ENCODE measurements at regions not wholly inside any gene's neighbourhood (a gene's known extent, or its start where the extent isn't known, plus 50 kb on each side); places are given as distances from the start of the nearest gene placed in this dataset.

DNA sequence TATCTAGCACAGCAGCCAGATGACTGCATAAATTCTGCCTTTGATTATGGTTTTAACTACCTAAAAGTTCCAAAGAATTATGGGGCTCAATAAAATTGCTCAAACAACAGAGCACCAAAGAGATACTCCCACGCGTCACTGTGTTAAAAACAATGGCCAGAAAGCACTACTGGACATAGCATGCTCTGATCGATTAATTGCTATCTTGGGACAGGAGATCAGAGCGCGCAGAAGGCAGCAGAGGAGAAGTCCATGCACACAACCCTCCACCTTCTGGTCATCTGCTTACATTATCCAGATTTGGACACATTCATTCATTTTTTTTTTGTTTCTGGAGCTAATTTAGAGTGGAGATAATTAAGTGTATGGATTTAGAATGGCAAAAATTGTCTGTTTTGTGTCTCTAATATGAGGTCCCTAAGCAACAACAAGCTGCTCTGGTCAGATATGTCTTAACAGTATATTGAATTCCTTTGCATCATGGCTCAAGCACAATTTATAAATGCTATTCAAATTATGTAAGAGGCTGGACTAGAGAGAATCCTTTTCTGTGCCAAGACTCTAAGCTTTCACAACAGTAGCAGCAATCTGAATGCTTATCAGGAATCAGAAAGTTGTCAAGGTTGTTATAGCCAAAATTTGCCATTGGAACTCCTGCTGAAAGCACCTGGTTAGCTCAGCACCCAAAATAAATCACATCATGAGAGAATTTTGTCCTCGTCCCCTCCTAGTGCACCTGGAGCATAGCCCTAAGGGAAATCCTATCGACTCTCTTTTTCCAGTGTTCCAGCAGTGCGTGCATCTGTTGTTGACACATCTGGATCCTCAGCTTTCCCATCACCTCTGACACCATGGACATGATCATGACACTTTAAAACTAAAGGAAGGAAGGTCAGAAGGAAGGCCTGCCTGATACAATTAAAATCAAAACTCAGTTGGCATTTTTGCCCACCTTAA is 98.6 kb upstream of the HMHB1 start:
- no peaks in the 10 kb centered on the region for H3K4me1 ChIP-seq (ENCODE audit: low read length)
- H3K4me3 ChIP-seq (ENCODE audit: low read length), result no peak overlapping the region
- H3K79me2 ChIP-seq (ENCODE audit: low read length), result no peaks in the 10 kb centered on the region
- no peaks in the 10 kb centered on the region for H4K20me1 ChIP-seq (ENCODE audit: insufficient read depth, low read length)
- H3K4me2 ChIP-seq (ENCODE audit: low read depth, low read length), result no peak overlapping the region
- H3K27me3 ChIP-seq (replicated peaks; ENCODE audit: insufficient read depth, low read length), result no peaks in the 10 kb centered on the region
- no peak overlapping the region for H2AFZ ChIP-seq (ENCODE audit: low read length)
- H3K9ac ChIP-seq (ENCODE audit: low read length), result no peak overlapping the region
- no peak overlapping the region for H3K27ac ChIP-seq (ENCODE audit: low read length)
- no peaks in the 10 kb centered on the region for H3K9me3 ChIP-seq (replicated peaks; ENCODE audit: insufficient read depth, low read length)
- TF ChIP-seq EZH2phosphoT487 (IDR thresholded peaks at IDR 0.05; ENCODE audit: low read length) (no peak), EZH2 (optimal IDR thresholded peaks at IDR 0.05; ENCODE audit: low read depth, low read length) (no peak), CTCF (IDR thresholded peaks at IDR 0.05; ENCODE audit: low read length) (no peak)
- no peak for DNase-seq
- H3F3A ChIP-seq (ENCODE audit: insufficient read depth, low read length), result no peaks in the 10 kb centered on the region
- no peaks in the 10 kb centered on the region for H3K36me3 ChIP-seq (replicated peaks; ENCODE audit: insufficient read depth, low read length)
- H3K9me2 ChIP-seq (replicated peaks; ENCODE audit: insufficient read depth, low read length), result no peaks in the 10 kb centered on the region

DNA sequence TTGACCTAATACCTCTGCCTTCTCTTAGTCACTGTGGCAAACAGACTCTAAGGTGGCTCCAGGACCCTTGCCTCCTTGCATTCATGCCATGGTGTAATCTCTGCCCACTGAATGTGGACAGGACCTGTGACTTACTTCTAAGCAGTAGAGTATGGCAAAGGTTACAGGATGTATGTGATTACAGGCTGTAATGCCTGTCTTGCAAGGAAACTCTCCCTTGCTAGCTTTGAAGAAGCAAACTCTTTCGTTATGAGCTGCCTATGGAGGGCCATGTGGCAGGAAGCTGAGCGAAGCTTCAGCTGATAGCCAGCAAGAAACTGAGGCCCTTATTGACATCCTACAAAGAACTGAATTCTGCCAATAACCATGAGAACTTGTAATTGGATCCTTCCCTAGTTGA is 103.3 kb upstream of the HMHB1 start:
- Histone ChIP-seq H2AFZ (ENCODE audit: low read length) (no peak overlapping the region), H3K79me2 (ENCODE audit: low read length) (no peaks in the 10 kb centered on the region), H3K9me3 (replicated peaks; ENCODE audit: insufficient read depth, low read length) (no peaks in the 10 kb centered on the region), H3K9ac (ENCODE audit: low read length) (no peak overlapping the region), H3K4me3 (ENCODE audit: low read length) (no peak overlapping the region), H3K27me3 (replicated peaks; ENCODE audit: insufficient read depth, low read length) (no peaks in the 10 kb centered on the region), H4K20me1 (ENCODE audit: insufficient read depth, low read length) (no peaks in the 10 kb centered on the region), H3K4me2 (ENCODE audit: low read depth, low read length) (no peak overlapping the region), H3K36me3 (replicated peaks; ENCODE audit: insufficient read depth, low read length) (no peaks in the 10 kb centered on the region), H3K27ac (ENCODE audit: low read length) (no peak overlapping the region), H3F3A (ENCODE audit: insufficient read depth, low read length) (no peaks in the 10 kb centered on the region), H3K4me1 (ENCODE audit: low read length) (no peaks in the 10 kb centered on the region), H3K9me2 (replicated peaks; ENCODE audit: insufficient read depth, low read length) (no peaks in the 10 kb centered on the region)
- TF ChIP-seq EZH2phosphoT487 (IDR thresholded peaks at IDR 0.05; ENCODE audit: low read length) (no peak), EZH2 (optimal IDR thresholded peaks at IDR 0.05; ENCODE audit: low read depth, low read length) (no peak), CTCF (IDR thresholded peaks at IDR 0.05; ENCODE audit: low read length) (no peak)
- no peak for DNase-seq

DNA sequence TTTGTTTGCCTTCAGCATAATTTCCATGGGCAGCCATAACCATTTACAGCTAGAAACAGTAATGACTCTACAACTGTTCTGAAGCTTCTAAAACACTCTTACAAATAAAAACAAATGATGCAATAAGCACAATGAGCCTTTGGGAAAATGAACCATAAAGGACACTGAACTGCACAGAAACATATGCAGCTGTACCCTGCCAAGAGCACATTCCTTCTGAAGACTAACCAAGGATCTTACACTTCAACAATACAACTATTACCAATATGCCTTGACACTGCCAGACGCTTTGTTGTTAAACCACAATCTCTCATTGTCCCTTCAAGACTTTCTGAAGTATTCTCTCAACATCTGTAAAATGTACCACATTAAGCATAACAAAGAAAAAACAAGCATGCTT is 104.2 kb upstream of the HMHB1 start:
- Histone ChIP-seq H2AFZ (ENCODE audit: low read length) (no peak overlapping the region), H3K27ac (ENCODE audit: low read length) (no peak overlapping the region), H3K9me2 (replicated peaks; ENCODE audit: insufficient read depth, low read length) (no peaks in the 10 kb centered on the region), H3K9ac (ENCODE audit: low read length) (no peak overlapping the region), H3K4me1 (ENCODE audit: low read length) (no peaks in the 10 kb centered on the region), H3K36me3 (replicated peaks; ENCODE audit: insufficient read depth, low read length) (no peaks in the 10 kb centered on the region), H3K27me3 (replicated peaks; ENCODE audit: insufficient read depth, low read length) (no peaks in the 10 kb centered on the region), H3K4me2 (ENCODE audit: low read depth, low read length) (no peak overlapping the region), H3K4me3 (ENCODE audit: low read length) (no peak overlapping the region), H4K20me1 (ENCODE audit: insufficient read depth, low read length) (no peaks in the 10 kb centered on the region), H3K9me3 (replicated peaks; ENCODE audit: insufficient read depth, low read length) (no peaks in the 10 kb centered on the region), H3F3A (ENCODE audit: insufficient read depth, low read length) (no peaks in the 10 kb centered on the region), H3K79me2 (ENCODE audit: low read length) (no peaks in the 10 kb centered on the region)
- DNase-seq, result no peak
- TF ChIP-seq EZH2 (optimal IDR thresholded peaks at IDR 0.05; ENCODE audit: low read depth, low read length) (no peak), CTCF (IDR thresholded peaks at IDR 0.05; ENCODE audit: low read length) (no peak), EZH2phosphoT487 (IDR thresholded peaks at IDR 0.05; ENCODE audit: low read length) (no peak)

Data from MM.1S (cell line).